IMR-90 (cell line): ENCODE measurements at regions not wholly inside any gene's neighbourhood (a gene's known extent, or its start where the extent isn't known, plus 50 kb on each side); places are given as distances from the start of the nearest gene placed in this dataset.

Source experiments
- BHLHE40 ChIP-seq: fragments of 150-350 bp; IDR thresholded peaks from 2 replicates; pipeline ENCODE4 v1.6.1; 2016; ENCODE audit warnings: mild to moderate bottlenecking, low read depth, low read length
- CTCF ChIP-seq: conservative IDR thresholded peaks from 2 replicates; pipeline ENCODE4 v1.5.1; 2012; ENCODE audit warnings: mild to moderate bottlenecking, low read depth, low read length, improper control_type of control experiment
- ELK1 ChIP-seq: fragments of 150-350 bp; IDR thresholded peaks from 2 replicates; pipeline ENCODE4 v1.6.1; 2016; ENCODE audit warnings: low read depth, mild to moderate bottlenecking, low read length, moderate library complexity, borderline replicate concordance
- MAFK ChIP-seq: IDR thresholded peaks from 2 replicates; pipeline ENCODE4 v1.6.1; 2012; ENCODE audit warnings: low read depth, low read length, improper control_type of control experiment
- MXI1 ChIP-seq: IDR thresholded peaks from 2 replicates; pipeline ENCODE4 v1.6.1; 2012; ENCODE audit warnings: low read depth, mild to moderate bottlenecking, low read length, moderate library complexity, borderline replicate concordance
- NFE2L2 ChIP-seq: fragments of 150-350 bp; IDR thresholded peaks from 2 replicates; pipeline ENCODE4 v1.6.1; 2016; ENCODE audit warnings: low read depth, mild to moderate bottlenecking, low read length
- POLR2A ChIP-seq: IDR thresholded peaks from 2 replicates; pipeline ENCODE4 v1.6.1; 2012; ENCODE audit warnings: mild to moderate bottlenecking, low read depth, low read length
- SMC3 ChIP-seq: fragments of 150-350 bp; IDR thresholded peaks from 2 replicates; pipeline ENCODE4 v1.6.1; 2016; ENCODE audit warnings: low read depth, mild to moderate bottlenecking, antibody characterized with exemption, low read length, moderate library complexity
- USF2 ChIP-seq: fragments of 150-350 bp; IDR thresholded peaks from 2 replicates; pipeline ENCODE4 v1.6.1; 2017; ENCODE audit warnings: mild to moderate bottlenecking, antibody characterized with exemption, low read length, low read depth

- TF ChIP-seq CTCF (peak; percentile 41), BHLHE40 (no peak), NFE2L2 (no peak), ELK1 (no peak), POLR2A (no peak), SMC3 (peak; percentile 32; the same call in 1 of the 2 replicates), MAFK (no peak), MXI1 (no peak), USF2 (no peak)
These were observed 74.0 kb upstream of the MDM1 start for GRCh38 chr12:68406134-68406576.
